ENCODE measurements at regions not wholly inside any gene's neighbourhood (a gene's known extent, or its start where the extent isn't known, plus 50 kb on each side); places are given as distances from the start of the nearest gene placed in this dataset.

GRCh38 chr1:25001125-25001915, 71.2 kb upstream of the RUNX3 start:
- DNase-seq (ENCODE audit: low read depth): no peak

GRCh38 chr1:24999906-25000305, 69.8 kb upstream of the RUNX3 start:
- DNase-seq (ENCODE audit: low read depth): no peak

GRCh38 chr1:24999426-24999825, 69.3 kb upstream of the RUNX3 start:
- DNase-seq (ENCODE audit: low read depth): no peak

GRCh38 chr1:24998563-24999245, 68.6 kb upstream of the RUNX3 start:
- no peak for DNase-seq (ENCODE audit: low read depth)

GRCh38 chr1:24996983-24997893, 67.2 kb upstream of the RUNX3 start:
- DNase-seq (ENCODE audit: low read depth): no peak

- no peak for DNase-seq (ENCODE audit: low read depth)
These were observed 66.4 kb upstream of the RUNX3 start for GRCh38 chr1:24996456-24996855.

- no peak for DNase-seq (ENCODE audit: low read depth)
These were observed 65.6 kb upstream of the RUNX3 start for GRCh38 chr1:24995661-24996060.

- DNase-seq (ENCODE audit: low read depth): no peak
These were observed 65.1 kb upstream of the RUNX3 start for GRCh38 chr1:24995140-24995539.

GRCh38 chr1:24993871-24994580, 64.0 kb upstream of the RUNX3 start:
- no peak for DNase-seq (ENCODE audit: low read depth)

GRCh38 chr1:24992761-24993211, 62.7 kb upstream of the RUNX3 start:
- DNase-seq (ENCODE audit: low read depth): no peak

GRCh38 chr1:24992124-24992760, 62.2 kb upstream of the RUNX3 start:
- DNase-seq (ENCODE audit: low read depth): no peak

- no peak for DNase-seq (ENCODE audit: low read depth)
These were observed 61.6 kb upstream of the RUNX3 start for GRCh38 chr1:24991697-24992096.

- DNase-seq (ENCODE audit: low read depth): no peak
These were observed 60.9 kb upstream of the RUNX3 start for GRCh38 chr1:24990779-24991641.

- no peak for DNase-seq (ENCODE audit: low read depth)
These were observed 60.1 kb upstream of the RUNX3 start for GRCh38 chr1:24990136-24990535.

GRCh38 chr1:24989082-24989481, 59.0 kb upstream of the RUNX3 start:
- no peak for DNase-seq (ENCODE audit: low read depth)

GRCh38 chr1:24988558-24988912, 58.5 kb upstream of the RUNX3 start:
- DNase-seq (ENCODE audit: low read depth): no peak

- no peak for DNase-seq (ENCODE audit: low read depth)
These were observed 57.9 kb upstream of the RUNX3 start for GRCh38 chr1:24987875-24988557.

- no peak for DNase-seq (ENCODE audit: low read depth)
These were observed 57.3 kb upstream of the RUNX3 start for GRCh38 chr1:24987424-24987823.

- no peak for DNase-seq (ENCODE audit: low read depth)
These were observed 56.4 kb upstream of the RUNX3 start for GRCh38 chr1:24986372-24986965.

All from stimulated activated CD8-positive, alpha-beta memory T cell treated with anti-CD3 and anti-CD28 coated beads, Interleukin-7, amount 100 ng/mL, for 24 hours (primary cell).